GM19463 (cell line): ENCODE measurements at regions not wholly inside any gene's neighbourhood (a gene's known extent, or its start where the extent isn't known, plus 50 kb on each side); places are given as distances from the start of the nearest gene placed in this dataset.
"Not testable (repeated sequence)": the region's sequence is repeated elsewhere in the genome, so short reads cannot be mapped to it uniquely, and the experiment has no call there.

Experiments
- ATAC-seq: cut with Tn5 transposase; IDR thresholded peaks from one replicate; pipeline ENCODE4 v1.9.1; 2021; ENCODE audit warnings: mild to moderate bottlenecking, moderate library complexity; ENCODE audit not compliant: unreplicated experiment

- no peak for ATAC-seq
Observed at GRCh38 chr18:22691946-22692710, 241.0 kb upstream of the RBBP8 start.

- no peak for ATAC-seq
Observed at GRCh38 chr18:22694954-22695353, 238.2 kb upstream of the RBBP8 start.

GRCh38 chr18:22695674-22696073 lies 237.5 kb upstream of the RBBP8 start:
- ATAC-seq: no peak

GRCh38 chr18:22697561-22697960 lies 235.6 kb upstream of the RBBP8 start:
- no peak for ATAC-seq

- ATAC-seq: no peak
Observed at GRCh38 chr18:22698711-22699110, 234.4 kb upstream of the RBBP8 start.

GRCh38 chr18:22699629-22700028 lies 233.5 kb upstream of the RBBP8 start:
- no peak for ATAC-seq

GRCh38 chr18:22700920-22701319 lies 232.2 kb upstream of the RBBP8 start:
- no peak for ATAC-seq

- ATAC-seq: no peak
Observed at GRCh38 chr18:22701326-22701725, 231.8 kb upstream of the RBBP8 start.

- ATAC-seq: no peak
Observed at GRCh38 chr18:22701795-22702194, 231.3 kb upstream of the RBBP8 start.

- ATAC-seq: no peak
Observed at GRCh38 chr18:22702806-22703205, 230.3 kb upstream of the RBBP8 start.

- no peak for ATAC-seq
Observed at GRCh38 chr18:22703883-22704585, 229.1 kb upstream of the RBBP8 start.

GRCh38 chr18:22704586-22704918 lies 228.6 kb upstream of the RBBP8 start:
- no peak for ATAC-seq

- no peak for ATAC-seq
Observed at GRCh38 chr18:22705328-22705727, 227.8 kb upstream of the RBBP8 start.

GRCh38 chr18:22706025-22706424 lies 227.1 kb upstream of the RBBP8 start:
- not testable (repeated sequence) for ATAC-seq

- no peak for ATAC-seq
Observed at GRCh38 chr18:22709288-22710060, 223.7 kb upstream of the RBBP8 start.

GRCh38 chr18:22710673-22711191 lies 222.4 kb upstream of the RBBP8 start:
- ATAC-seq: no peak

GRCh38 chr18:22711192-22711685 lies 221.9 kb upstream of the RBBP8 start:
- no peak for ATAC-seq

- no peak for ATAC-seq
Observed at GRCh38 chr18:22713511-22713910, 219.6 kb upstream of the RBBP8 start.

GRCh38 chr18:22717536-22717935 lies 215.6 kb upstream of the RBBP8 start:
- not testable (repeated sequence) for ATAC-seq

GRCh38 chr18:22723221-22723620 lies 209.9 kb upstream of the RBBP8 start:
- ATAC-seq: no peak

GRCh38 chr18:22723773-22724172 lies 209.4 kb upstream of the RBBP8 start:
- ATAC-seq: no peak
